Right ventricle myocardium inferior (tissue), 1 donor: ENCODE measurements at regions not wholly inside any gene's neighbourhood (a gene's known extent, or its start where the extent isn't known, plus 50 kb on each side); places are given as distances from the start of the nearest gene placed in this dataset.

Experiments used
- ATAC-seq: fragments of 200-7000 bp; cut with Tn5 transposase; one replicate; pipeline ENCODE4 v1.9.1; 2020; ENCODE audit warnings: mild to moderate bottlenecking, moderate library complexity
- DNase-seq: peaks from one replicate; pipeline ENCODE4 v3.0.0; 2021; ENCODE audit errors: missing footprints
- intact Hi-C: fragments of 100-400 bp; cut with DNase I; formaldehyde crosslinking; loops from one replicate; pipeline ENCODE4 v1.11.0; 2022
- donor health status: DM: no; HTN: yes; CAD: no; lungs with severe emphysema.

- intact Hi-C loops = no loop called here
- DNase-seq (no peak), ATAC-seq (no peak)
Measured at GRCh38 chr2:116645155-116645554, 1169.3 kb upstream of the DDX18 start.

DNA sequence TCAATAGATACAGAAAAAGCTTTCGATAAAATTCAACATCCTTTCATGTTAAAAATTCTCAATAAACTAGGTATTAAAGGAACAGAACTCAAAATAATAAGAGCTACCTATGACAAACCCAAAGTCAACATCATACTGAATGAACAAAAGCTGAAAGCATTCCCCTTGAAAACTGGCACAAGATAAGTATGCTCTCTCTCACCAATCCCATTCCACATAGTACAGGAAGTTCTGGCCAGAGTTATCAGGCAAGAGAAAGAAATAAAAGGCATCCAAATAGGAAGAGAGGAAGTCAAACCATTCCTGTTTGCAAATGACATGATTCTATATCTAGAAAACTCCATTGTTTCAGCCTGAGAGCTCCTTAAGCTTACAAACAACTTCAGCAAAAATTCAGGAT lies 1145.8 kb upstream of the DDX18 start:
- ATAC-seq (no peak), DNase-seq (no peak)
- intact Hi-C loops = no loop called here

DNA sequence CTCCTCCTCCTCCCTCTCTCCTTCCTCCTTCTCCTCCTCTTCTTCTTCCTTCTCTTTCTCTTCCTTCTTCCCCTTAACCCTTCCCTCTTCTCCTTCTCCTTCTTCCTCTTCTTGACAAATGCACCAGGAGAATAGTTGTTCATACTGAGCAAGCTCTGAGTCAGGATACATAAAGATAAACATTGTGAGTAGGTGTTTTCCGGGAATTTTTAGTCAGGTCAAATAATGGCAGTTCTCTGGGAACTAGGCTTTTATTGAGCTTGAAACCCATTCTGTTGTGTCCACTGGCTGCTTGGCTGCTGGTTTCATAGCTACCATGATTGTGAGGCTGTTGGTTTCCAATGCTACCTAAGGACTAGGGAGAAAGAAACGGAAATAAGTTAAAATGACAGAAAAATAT lies 1144.7 kb upstream of the DDX18 start:
- intact Hi-C loops = no loop called here
- no peak for DNase-seq
- no peak for ATAC-seq

- ATAC-seq = no peak
- intact Hi-C loops = no loop called here
- no peak for DNase-seq
Measured at GRCh38 chr2:116674188-116674587, 1140.3 kb upstream of the DDX18 start.

DNA sequence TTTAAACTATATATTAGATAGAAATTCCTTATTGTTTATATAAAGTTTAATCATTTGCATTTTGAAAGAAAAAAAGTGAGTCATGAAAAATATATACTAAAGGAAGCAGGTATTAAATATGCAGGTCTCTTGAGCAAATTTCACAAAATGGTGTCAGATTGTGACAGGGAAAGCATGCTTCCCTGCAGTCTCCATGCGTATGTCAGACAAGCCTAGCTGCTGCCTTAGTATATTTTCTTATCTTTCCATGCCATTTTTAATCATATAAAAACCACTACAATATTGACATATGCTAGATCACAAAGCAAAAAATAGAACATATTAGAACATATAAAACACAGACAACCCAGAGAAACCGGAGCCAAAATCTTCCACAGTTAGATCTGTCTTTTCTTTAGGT lies 1137.7 kb upstream of the DDX18 start:
- DNase-seq = no peak
- intact Hi-C loops = no loop called here
- ATAC-seq = no peak

DNA sequence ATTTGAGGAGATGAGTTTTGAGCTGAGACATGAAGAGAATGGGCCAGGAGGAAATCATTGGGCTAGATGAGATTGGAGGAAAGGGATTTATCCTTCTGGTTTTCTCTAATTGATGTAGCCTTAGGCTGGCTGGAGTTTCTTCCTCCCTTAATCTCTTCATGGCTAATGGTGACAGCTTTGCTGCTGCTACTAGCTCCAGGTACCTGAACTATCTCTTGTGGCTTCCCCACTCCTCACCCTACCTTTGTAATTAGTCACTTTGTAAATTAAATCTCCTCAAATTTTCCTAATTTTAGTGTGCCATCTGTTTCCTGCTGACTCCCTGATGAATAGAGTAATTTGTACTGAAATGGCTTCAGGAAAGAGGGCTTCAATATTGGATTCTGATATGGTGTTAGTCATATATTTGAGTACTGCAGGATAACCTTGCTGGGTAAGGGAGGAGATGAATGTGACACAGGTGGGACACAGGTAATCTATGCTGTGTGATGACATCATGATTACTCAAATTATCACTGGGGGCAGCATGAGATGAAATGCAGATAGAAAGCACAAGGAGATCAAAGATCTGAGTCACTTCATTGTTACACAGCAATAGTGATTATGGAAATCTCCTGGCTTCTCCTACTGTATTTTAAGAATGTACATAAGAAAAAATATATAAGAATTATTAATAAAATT lies 1134.1 kb upstream of the DDX18 start:
- ATAC-seq (no peak), DNase-seq (no peak)

GRCh38 chr2:116687371-116687770 lies 1127.1 kb upstream of the DDX18 start:
- DNase-seq = no peak
- intact Hi-C loops = no loop called here
- no peak for ATAC-seq

More for the DNA sequence above, 1134.1 kb upstream of the DDX18 start:
- intact Hi-C loops = no loop called here

DNA sequence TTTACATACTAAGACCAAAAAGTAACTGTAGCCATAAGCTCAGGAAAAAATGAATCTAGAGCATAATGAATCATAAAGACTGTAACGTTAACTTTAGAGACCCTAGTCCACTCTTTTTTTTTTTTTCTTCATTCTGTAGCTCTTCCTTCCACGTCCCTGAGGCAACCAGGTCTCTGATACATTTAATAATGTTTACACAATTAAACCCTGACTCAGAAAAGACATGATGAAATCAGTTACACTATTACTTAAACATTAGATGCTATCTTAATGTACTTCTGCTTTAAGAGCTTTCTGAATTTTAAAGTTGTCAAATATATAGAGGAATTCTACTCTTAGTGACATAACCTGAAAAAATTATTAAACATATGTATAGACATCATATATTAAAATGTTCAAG lies 1121.5 kb upstream of the DDX18 start:
- DNase-seq (no peak), ATAC-seq (no peak)
- intact Hi-C loops = no loop called here

- ATAC-seq = no peak
- DNase-seq = no peak
- intact Hi-C loops = no loop called here
Measured at GRCh38 chr2:116696223-116696622, 1118.3 kb upstream of the DDX18 start.

- intact Hi-C loops = no loop called here
- DNase-seq = no peak
- no peak for ATAC-seq
Measured at GRCh38 chr2:116696903-116697302, 1117.6 kb upstream of the DDX18 start.

GRCh38 chr2:116706396-116706795 lies 1108.1 kb upstream of the DDX18 start:
- no peak for DNase-seq
- intact Hi-C loops = no loop called here
- no peak for ATAC-seq

DNA sequence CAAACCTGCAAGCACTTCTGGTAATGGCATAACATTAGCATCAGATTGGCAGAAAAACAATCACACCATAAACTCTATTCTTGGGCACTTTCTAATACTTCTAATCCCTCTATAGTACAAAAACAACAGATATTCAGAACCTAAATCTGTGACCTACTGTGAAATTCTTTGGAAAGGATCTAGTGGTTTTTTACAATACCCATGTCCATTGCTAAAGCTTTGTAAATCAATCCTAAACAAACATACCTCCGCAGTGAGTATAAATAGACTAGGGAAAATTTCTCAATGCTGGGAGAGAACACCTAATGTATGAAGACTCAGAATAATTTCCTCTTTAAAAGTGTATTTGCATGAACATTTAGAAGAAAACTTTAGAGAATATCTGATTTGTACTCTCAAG lies 1098.5 kb upstream of the DDX18 start:
- DNase-seq (no peak), ATAC-seq (no peak)
- intact Hi-C loops = no loop called here

DNA sequence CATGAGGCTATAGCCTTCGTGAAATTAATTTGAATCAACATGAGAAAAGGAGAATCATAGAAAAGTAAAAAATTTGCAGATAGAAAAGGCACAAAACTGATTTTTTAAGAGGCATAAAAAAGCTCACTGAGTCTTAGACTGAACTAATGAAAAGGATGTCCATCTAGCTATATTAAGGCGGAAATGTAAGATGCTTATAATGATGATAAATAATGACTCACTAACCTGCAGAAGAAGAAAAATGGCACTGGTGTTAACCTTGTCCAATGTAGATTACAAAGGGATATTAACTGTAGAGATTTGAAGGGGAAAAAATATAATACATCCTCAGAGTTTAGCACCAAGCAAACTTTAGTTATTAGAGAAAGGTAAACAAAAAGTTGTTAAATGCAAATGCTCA lies 1098.0 kb upstream of the DDX18 start:
- intact Hi-C loops = no loop called here
- no peak for ATAC-seq
- no peak for DNase-seq

DNA sequence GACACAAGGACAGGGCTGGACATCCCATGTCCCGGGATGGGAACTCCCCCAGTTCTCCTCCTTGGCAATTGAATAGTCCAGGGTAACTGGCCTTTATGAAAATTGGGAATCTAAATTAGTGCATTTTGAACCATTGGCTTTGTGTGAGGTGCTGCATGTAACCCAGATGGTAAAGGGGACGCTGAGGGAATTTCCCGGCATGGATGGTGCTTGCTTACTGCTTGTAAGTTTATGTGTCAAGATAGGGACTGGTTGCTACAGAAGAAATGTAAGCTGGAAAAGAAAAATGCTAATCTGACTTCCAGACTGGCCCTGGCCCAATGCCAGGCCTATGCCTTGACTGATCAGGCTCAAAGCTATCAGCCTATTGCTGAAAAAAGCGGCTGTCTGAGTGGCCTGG lies 1096.7 kb upstream of the DDX18 start:
- ATAC-seq (no peak), DNase-seq (no peak)
- intact Hi-C loops = no loop called here

DNA sequence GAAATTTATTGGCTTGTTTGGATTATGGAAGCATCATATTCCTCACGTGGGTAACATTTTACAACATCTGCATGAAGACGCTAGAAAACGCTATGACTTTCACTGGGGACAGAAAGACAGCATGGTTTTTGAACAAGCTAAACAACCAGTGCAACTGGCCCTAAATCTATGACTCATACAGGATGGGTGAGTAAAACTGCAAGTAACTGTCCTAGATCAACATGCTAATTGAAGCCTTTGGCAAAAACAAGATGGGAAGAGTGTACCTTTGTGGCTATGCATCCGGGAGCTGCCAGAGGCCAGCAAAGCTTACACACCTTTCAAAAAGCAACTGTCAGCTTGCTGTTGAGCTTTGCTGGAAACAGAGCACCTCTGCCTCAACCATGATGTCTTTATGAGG lies 1096.0 kb upstream of the DDX18 start:
- DNase-seq (no peak), ATAC-seq (no peak)
- intact Hi-C loops = no loop called here

DNA sequence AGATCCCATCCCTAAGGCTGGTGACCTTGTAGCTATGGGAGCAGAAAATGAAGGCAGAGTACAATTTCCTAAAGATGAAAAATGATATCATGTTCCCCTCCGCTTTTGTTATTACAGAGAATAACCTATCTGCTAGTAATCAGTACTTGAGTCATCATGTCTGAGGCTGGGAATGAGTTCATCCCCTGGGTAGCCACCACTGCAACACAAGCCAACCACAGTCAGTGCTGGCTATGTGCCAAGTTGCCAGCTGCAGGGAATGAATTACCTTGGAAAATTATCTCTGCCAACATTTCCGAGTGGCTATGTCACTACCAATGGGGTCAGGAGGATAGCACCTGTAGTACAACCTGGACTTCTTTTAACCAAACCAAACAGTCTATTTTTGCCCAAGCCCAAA lies 1094.7 kb upstream of the DDX18 start:
- DNase-seq = no peak
- intact Hi-C loops = no loop called here
- no peak for ATAC-seq

DNA sequence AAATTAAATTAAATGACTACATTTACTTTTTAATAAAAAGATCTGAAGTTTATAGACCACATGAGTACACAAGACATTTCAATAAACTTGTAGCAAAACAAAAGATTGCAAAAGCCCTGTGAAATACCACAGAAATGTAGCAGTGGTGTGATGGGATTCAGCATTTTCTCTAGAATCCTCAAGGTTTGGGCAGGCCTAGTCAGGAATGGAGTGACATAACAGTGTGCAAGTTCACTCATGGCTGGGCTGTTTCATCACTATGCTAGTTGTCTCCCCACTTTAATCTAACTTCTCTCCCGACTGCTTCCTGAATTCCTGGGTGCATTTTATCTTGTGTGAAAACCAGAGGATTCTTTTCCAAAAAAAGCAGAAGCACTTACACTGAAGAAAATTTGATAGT lies 1089.9 kb upstream of the DDX18 start:
- ATAC-seq = no peak
- no peak for DNase-seq
- intact Hi-C loops = no loop called here

- DNase-seq (no peak), ATAC-seq (no peak)
- intact Hi-C loops = no loop called here
Measured at GRCh38 chr2:116732322-116732721, 1082.2 kb upstream of the DDX18 start.

- ATAC-seq (no peak), DNase-seq (no peak)
- intact Hi-C loops = no loop called here
Measured at GRCh38 chr2:116733699-116734098, 1080.8 kb upstream of the DDX18 start.

GRCh38 chr2:116737951-116738350 lies 1076.5 kb upstream of the DDX18 start:
- intact Hi-C loops = no loop called here
- ATAC-seq (no peak), DNase-seq (no peak)

- no peak for ATAC-seq
- DNase-seq = no peak
- intact Hi-C loops = no loop called here
Measured at GRCh38 chr2:116747103-116747502, 1067.4 kb upstream of the DDX18 start.
